KMS-11 (cell line): ENCODE measurements at regions not wholly inside any gene's neighbourhood (a gene's known extent, or its start where the extent isn't known, plus 50 kb on each side); places are given as distances from the start of the nearest gene placed in this dataset.

Experiments
- H2AFZ ChIP-seq: fragments of 200-600 bp; sonication (generic); 2 replicates; pipeline ENCODE4 v1.6.1; 2016; ENCODE audit warnings: antibody characterized with exemption, mixed run types, low read depth
- H3K27ac ChIP-seq: fragments of 200-600 bp; sonication (generic); 2 replicates; pipeline ENCODE4 v1.6.1; 2016; ENCODE audit warnings: mild to moderate bottlenecking, mixed run types
- H3K27me3 ChIP-seq: fragments of 200-600 bp; sonication (generic); 2 replicates; pipeline ENCODE4 v1.6.1; 2017; ENCODE audit warnings: mild to moderate bottlenecking, low read depth, mixed run types, moderate library complexity; ENCODE audit not compliant: insufficient read depth
- H3K36me3 ChIP-seq: fragments of 200-600 bp; sonication (generic); 2 replicates; pipeline ENCODE4 v1.6.1; 2017; ENCODE audit warnings: mild to moderate bottlenecking, mixed run types; ENCODE audit not compliant: insufficient read depth
- H3K4me1 ChIP-seq: fragments of 200-600 bp; sonication (generic); 2 replicates; pipeline ENCODE4 v1.6.1; 2016; ENCODE audit warnings: mild to moderate bottlenecking, low read depth, mixed run types; ENCODE audit not compliant: poor library complexity, severe bottlenecking
- H3K4me2 ChIP-seq: fragments of 200-600 bp; sonication (generic); 2 replicates; pipeline ENCODE4 v1.7.0; 2016; ENCODE audit warnings: mild to moderate bottlenecking, mixed run types
- H3K4me3 ChIP-seq: fragments of 200-600 bp; sonication (generic); IDR thresholded peaks from 2 replicates; pipeline ENCODE4 v1.6.1; 2017; ENCODE audit warnings: low read depth, low read length, mixed read lengths; ENCODE audit not compliant: insufficient read depth
- H3K79me2 ChIP-seq: fragments of 200-600 bp; sonication (generic); 2 replicates; pipeline ENCODE4 v1.6.1; 2016; ENCODE audit warnings: low read depth, mixed run types; ENCODE audit not compliant: insufficient read depth
- H3K9ac ChIP-seq: fragments of 200-600 bp; sonication (generic); 2 replicates; pipeline ENCODE4 v1.6.1; 2016; ENCODE audit warnings: mild to moderate bottlenecking, mixed run types
- H4K20me1 ChIP-seq: fragments of 200-600 bp; sonication (generic); 2 replicates; pipeline ENCODE4 v1.6.1; 2016; ENCODE audit warnings: mild to moderate bottlenecking, mixed run types; ENCODE audit not compliant: insufficient read depth
- TF ChIP-seq, protein P1 (sequence below): fragments of 200-600 bp; sonication (generic); conservative IDR thresholded peaks from 2 replicates; pipeline ENCODE4 v1.6.1; 2017; ENCODE audit warnings: low read depth, mild to moderate bottlenecking, antibody characterized with exemption, low read length, moderate library complexity, mixed read lengths

DNA sequence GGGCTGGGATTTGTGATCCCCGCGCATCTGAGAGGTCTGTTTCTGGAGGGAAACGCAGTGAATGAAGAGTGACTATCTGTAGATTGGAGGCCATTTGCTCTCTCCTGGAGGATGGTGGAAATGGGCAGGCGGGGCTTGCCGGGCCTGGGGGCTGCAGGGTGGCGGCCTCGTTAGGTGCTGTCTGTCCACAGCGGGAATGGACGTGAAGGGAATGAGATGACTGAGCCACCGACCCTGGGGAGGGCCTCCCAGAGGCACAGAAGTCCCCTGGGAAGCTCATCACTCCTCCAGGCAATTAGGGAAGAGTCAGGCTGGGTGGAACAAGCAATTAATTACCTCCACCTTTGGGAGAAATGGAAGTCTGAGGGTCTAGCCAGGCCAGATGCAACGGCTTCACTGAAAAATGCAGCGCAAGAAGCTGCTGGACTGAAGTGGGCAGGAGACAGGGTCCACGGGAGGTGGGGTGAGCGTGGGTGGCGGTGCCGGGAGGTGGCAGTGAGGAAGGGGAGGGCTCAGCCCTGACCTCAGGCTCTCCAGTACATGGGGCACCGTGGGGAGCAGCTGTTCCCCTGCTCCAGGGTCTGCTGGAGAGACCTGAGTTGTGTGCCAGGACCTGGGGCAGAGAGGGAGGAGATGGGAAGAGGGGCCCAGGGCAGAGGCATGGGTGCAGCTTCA is 524.5 kb downstream of the BRD1 start:
- no peaks in the 10 kb centered on the region for H3K27me3 ChIP-seq
- no peaks in the 10 kb centered on the region for H3K4me1 ChIP-seq
- no peak overlapping the region for H3K9ac ChIP-seq
- no peaks in the 10 kb centered on the region for H3K36me3 ChIP-seq
- H3K4me2 ChIP-seq = no peak overlapping the region
- TF ChIP-seq, protein P1, sequence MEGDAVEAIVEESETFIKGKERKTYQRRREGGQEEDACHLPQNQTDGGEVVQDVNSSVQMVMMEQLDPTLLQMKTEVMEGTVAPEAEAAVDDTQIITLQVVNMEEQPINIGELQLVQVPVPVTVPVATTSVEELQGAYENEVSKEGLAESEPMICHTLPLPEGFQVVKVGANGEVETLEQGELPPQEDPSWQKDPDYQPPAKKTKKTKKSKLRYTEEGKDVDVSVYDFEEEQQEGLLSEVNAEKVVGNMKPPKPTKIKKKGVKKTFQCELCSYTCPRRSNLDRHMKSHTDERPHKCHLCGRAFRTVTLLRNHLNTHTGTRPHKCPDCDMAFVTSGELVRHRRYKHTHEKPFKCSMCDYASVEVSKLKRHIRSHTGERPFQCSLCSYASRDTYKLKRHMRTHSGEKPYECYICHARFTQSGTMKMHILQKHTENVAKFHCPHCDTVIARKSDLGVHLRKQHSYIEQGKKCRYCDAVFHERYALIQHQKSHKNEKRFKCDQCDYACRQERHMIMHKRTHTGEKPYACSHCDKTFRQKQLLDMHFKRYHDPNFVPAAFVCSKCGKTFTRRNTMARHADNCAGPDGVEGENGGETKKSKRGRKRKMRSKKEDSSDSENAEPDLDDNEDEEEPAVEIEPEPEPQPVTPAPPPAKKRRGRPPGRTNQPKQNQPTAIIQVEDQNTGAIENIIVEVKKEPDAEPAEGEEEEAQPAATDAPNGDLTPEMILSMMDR = no peak
- no peak overlapping the region for H2AFZ ChIP-seq
- no peak overlapping the region for H3K27ac ChIP-seq
- H3K4me3 ChIP-seq = no peak overlapping the region
- no peaks in the 10 kb centered on the region for H3K79me2 ChIP-seq
- H4K20me1 ChIP-seq = no peaks in the 10 kb centered on the region

DNA sequence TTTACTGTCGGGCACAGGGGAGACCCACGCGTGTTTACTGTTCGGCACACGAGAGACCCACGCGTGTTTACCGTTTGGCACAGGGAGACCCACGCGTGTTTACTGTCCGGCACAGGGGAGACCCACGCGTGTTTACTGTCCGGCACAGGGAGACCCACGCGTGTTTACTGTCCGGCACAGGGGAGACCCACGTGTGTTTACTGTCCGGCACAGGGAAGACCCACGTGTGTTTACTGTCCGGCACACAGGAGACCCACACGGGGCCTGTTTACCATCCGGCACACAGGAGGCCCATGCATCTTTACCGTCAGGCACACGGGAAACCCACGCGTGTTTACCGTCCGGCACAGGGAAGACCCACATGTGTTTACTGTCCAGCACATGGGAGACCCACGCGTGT is 525.1 kb downstream of the BRD1 start:
- H3K4me1 ChIP-seq = no peaks in the 10 kb centered on the region
- H3K36me3 ChIP-seq = no peaks in the 10 kb centered on the region
- TF ChIP-seq, protein P1 = no peak
- no peaks in the 10 kb centered on the region for H3K27me3 ChIP-seq
- no peak overlapping the region for H2AFZ ChIP-seq
- H3K79me2 ChIP-seq = no peaks in the 10 kb centered on the region
- H4K20me1 ChIP-seq = no peaks in the 10 kb centered on the region
- no peak overlapping the region for H3K4me3 ChIP-seq
- no peak overlapping the region for H3K27ac ChIP-seq
- H3K9ac ChIP-seq = no peak overlapping the region
- H3K4me2 ChIP-seq = no peak overlapping the region

DNA sequence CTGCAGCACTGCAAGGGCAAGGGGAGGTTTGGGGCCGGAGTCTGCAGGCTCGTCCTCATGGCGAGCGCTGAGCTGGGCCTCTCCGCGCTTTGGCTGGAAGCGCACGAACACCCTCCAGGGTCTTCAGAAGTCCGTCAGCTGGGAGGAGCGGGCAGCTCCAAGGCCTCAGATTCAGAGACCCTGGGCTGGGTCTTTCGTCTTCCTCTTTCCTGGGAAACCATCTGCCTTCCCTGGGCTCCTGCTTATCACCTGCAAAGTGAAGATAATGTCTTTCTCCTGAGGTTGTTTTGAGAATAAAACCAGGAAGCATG is 525.6 kb downstream of the BRD1 start:
- Histone ChIP-seq H3K27ac (no peak overlapping the region), H3K4me3 (no peak overlapping the region), H3K9ac (no peak overlapping the region), H3K4me2 (no peak overlapping the region), H3K36me3 (no peaks in the 10 kb centered on the region), H2AFZ (no peak overlapping the region), H3K4me1 (no peaks in the 10 kb centered on the region), H3K79me2 (no peaks in the 10 kb centered on the region), H3K27me3 (no peaks in the 10 kb centered on the region), H4K20me1 (no peaks in the 10 kb centered on the region)
- TF ChIP-seq, protein P1 = no peak

- Histone ChIP-seq H3K36me3 (no peaks in the 10 kb centered on the region), H3K4me2 (no peak overlapping the region), H3K4me3 (no peak overlapping the region), H4K20me1 (no peaks in the 10 kb centered on the region), H2AFZ (no peak overlapping the region), H3K9ac (no peak overlapping the region), H3K27ac (no peak overlapping the region), H3K79me2 (no peaks in the 10 kb centered on the region), H3K4me1 (no peaks in the 10 kb centered on the region), H3K27me3 (no peaks in the 10 kb centered on the region)
- TF ChIP-seq, protein P1 = no peak
Measured at GRCh38 chr22:49301398-49302149, 526.1 kb downstream of the BRD1 start.
